Panc1 (cell line): ENCODE measurements at regions not wholly inside any gene's neighbourhood (a gene's known extent, or its start where the extent isn't known, plus 50 kb on each side); places are given as distances from the start of the nearest gene placed in this dataset.

ENCODE experiments used
- ATAC-seq: fragments of 200-7000 bp; cut with Tn5 transposase; 2 replicates; pipeline ENCODE4 v1.9.1; 2020; ENCODE audit warnings: mild to moderate bottlenecking, moderate library complexity
- BruUV-seq: library from RNA; stranded (reverse); fragments of 400-500 nt; replicated peaks from 2 replicates; lab custom pipeline; 2021; lab: Mats Ljungman, UMichigan
- CTCF ChIA-PET: fragments of 300-600 bp; sonication (Branson Sonifier 250); formaldehyde crosslinking; loops from one replicate; lab custom pipeline; 2022; ENCODE audit warnings: antibody characterized with exemption; lab: Charles Lee
- POLR2A ChIA-PET: fragments of 300-600 bp; sonication (Branson Sonifier 250); formaldehyde crosslinking; loops from one replicate; lab custom pipeline; 2022; ENCODE audit warnings: antibody characterized with exemption; lab: Charles Lee
- DNase-seq: peaks from one replicate; pipeline ENCODE4 v3.0.0-alpha.2; 2010; ENCODE audit warnings: low read depth, low spot score
- H3K27ac ChIP-seq: 2 replicates; pipeline ENCODE4 v1.5.1; 2011; ENCODE audit warnings: mild to moderate bottlenecking, low read length, inconsistent platforms
- H3K27me3 ChIP-seq: fragments of 200-500 bp; sonication (Bioruptor generic); 2 replicates; pipeline ENCODE4 v1.6.0; 2014; ENCODE audit warnings: low read length, inconsistent platforms; ENCODE audit not compliant: control insufficient read depth, insufficient read depth
- H3K36me3 ChIP-seq: fragments of 200-500 bp; sonication (Bioruptor generic); 2 replicates; pipeline ENCODE4 v1.5.1; 2014; ENCODE audit warnings: inconsistent platforms, mild to moderate bottlenecking, low read length, moderate library complexity; ENCODE audit not compliant: control insufficient read depth, insufficient read depth
- H3K4me1 ChIP-seq: 2 replicates; pipeline ENCODE4 v1.5.1; 2011; ENCODE audit warnings: inconsistent platforms, mild to moderate bottlenecking, low read length, moderate library complexity; ENCODE audit not compliant: control insufficient read depth, insufficient read depth
- H3K4me3 ChIP-seq, 2 experiments: 2 replicates each; pipeline ENCODE4 v1.5.1; 2011 to 2012; ENCODE audit warnings: low read depth in 2 of 2, low read length in 2 of 2, mild to moderate bottlenecking in 2 of 2, inconsistent platforms in 1 of 2, moderate library complexity in 1 of 2
- H3K9me3 ChIP-seq: fragments of 200-500 bp; sonication (Bioruptor generic); 2 replicates; pipeline ENCODE4 v1.5.1; 2014; ENCODE audit warnings: low read depth, mild to moderate bottlenecking, inconsistent platforms, low read length, moderate library complexity; ENCODE audit not compliant: control insufficient read depth, insufficient read depth
- POLR2AphosphoS5 ChIP-seq: IDR thresholded peaks from 2 replicates; pipeline ENCODE4 v1.6.1; 2012; ENCODE audit warnings: mild to moderate bottlenecking, low read depth, low read length, moderate library complexity
- SIN3A ChIP-seq: IDR thresholded peaks from 2 replicates; pipeline ENCODE4 v1.6.1; 2012; ENCODE audit warnings: low read depth, mild to moderate bottlenecking, low read length, moderate library complexity, borderline replicate concordance; ENCODE audit not compliant: insufficient read depth
- TCF7L2 ChIP-seq: IDR thresholded peaks from 2 replicates; pipeline ENCODE4 v1.6.1; 2011; ENCODE audit warnings: mild to moderate bottlenecking, low read depth, low read length, inconsistent platforms
- in situ Hi-C: cut with HindIII; loops from 2 replicates; pipeline ENCODE4 v1.10.0; 2016; ENCODE audit warnings: low sequenced_read_pairs, low pct_unique_long_range_greater_than_20kb
- intact Hi-C: fragments of 100-400 bp; cut with micrococcal nuclease; formaldehyde crosslinking; loops from one replicate; pipeline ENCODE4 v1.10.0; 2022; ENCODE audit not compliant: unreplicated experiment
- TF ChIP-seq, protein P1 (sequence below), 2 experiments: IDR thresholded peaks; 2 replicates each; pipeline ENCODE4 v1.6.1; 2011 to 2012; ENCODE audit warnings: low read depth in 2 of 2, control low read depth in 1 of 2, low read length in 1 of 2, mild to moderate bottlenecking in 1 of 2, moderate library complexity in 1 of 2; ENCODE audit not compliant: insufficient read depth in 1 of 2
- TF ChIP-seq, protein P2 (sequence below): fragments of 450-650 bp; IDR thresholded peaks from 2 replicates; pipeline ENCODE4 v1.5.1; 2017; ENCODE audit warnings: mild to moderate bottlenecking

DNA sequence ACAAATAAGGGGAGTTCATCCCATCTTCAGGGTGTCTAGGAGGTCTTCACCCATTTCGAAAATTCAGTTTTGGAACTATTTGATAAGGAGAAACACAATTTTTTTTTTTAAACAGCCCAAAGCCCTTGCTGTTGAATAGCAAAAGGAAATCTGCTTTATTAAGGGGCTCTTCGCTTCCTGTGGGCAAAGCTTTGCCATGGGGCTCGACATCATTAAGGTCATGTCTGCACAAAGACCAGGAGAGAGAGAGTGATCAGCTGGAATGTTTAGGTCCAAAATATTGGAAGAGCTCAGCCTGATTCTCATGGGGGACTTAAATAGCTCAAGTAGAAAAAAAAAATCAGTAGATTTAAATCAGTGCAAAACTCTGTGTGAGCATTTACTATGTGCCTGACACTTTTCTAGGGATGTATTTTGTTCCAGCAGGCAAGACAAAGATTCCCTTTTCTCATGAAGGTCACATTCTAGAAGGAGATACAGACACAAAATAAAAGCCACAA, 564.6 kb upstream of the KLF4 start:
- no peak for DNase-seq
- no peaks in the 10 kb centered on the region for H3K27me3 ChIP-seq
- intact Hi-C loops = no loop called here
- no peaks in the 10 kb centered on the region for H3K36me3 ChIP-seq
- H3K4me3 ChIP-seq = no peak overlapping the region
- BruUV-seq = no TSS peak
- ChIA-PET POLR2A (no interaction called here), CTCF (no interaction called here)
- no peaks in the 10 kb centered on the region for H3K4me1 ChIP-seq
- no peaks in the 10 kb centered on the region for H3K9me3 ChIP-seq
- TF ChIP-seq SIN3A (no peak), TCF7L2 (no peak), POLR2AphosphoS5 (no peak)
- TF ChIP-seq, protein P1, sequence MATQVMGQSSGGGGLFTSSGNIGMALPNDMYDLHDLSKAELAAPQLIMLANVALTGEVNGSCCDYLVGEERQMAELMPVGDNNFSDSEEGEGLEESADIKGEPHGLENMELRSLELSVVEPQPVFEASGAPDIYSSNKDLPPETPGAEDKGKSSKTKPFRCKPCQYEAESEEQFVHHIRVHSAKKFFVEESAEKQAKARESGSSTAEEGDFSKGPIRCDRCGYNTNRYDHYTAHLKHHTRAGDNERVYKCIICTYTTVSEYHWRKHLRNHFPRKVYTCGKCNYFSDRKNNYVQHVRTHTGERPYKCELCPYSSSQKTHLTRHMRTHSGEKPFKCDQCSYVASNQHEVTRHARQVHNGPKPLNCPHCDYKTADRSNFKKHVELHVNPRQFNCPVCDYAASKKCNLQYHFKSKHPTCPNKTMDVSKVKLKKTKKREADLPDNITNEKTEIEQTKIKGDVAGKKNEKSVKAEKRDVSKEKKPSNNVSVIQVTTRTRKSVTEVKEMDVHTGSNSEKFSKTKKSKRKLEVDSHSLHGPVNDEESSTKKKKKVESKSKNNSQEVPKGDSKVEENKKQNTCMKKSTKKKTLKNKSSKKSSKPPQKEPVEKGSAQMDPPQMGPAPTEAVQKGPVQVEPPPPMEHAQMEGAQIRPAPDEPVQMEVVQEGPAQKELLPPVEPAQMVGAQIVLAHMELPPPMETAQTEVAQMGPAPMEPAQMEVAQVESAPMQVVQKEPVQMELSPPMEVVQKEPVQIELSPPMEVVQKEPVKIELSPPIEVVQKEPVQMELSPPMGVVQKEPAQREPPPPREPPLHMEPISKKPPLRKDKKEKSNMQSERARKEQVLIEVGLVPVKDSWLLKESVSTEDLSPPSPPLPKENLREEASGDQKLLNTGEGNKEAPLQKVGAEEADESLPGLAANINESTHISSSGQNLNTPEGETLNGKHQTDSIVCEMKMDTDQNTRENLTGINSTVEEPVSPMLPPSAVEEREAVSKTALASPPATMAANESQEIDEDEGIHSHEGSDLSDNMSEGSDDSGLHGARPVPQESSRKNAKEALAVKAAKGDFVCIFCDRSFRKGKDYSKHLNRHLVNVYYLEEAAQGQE (IDR thresholded peaks at IDR 0.05; ENCODE audit: insufficient read depth in 1 of 2, low read depth in 2 of 2, low read length in 1 of 2) = no peak
- TF ChIP-seq, protein P2, sequence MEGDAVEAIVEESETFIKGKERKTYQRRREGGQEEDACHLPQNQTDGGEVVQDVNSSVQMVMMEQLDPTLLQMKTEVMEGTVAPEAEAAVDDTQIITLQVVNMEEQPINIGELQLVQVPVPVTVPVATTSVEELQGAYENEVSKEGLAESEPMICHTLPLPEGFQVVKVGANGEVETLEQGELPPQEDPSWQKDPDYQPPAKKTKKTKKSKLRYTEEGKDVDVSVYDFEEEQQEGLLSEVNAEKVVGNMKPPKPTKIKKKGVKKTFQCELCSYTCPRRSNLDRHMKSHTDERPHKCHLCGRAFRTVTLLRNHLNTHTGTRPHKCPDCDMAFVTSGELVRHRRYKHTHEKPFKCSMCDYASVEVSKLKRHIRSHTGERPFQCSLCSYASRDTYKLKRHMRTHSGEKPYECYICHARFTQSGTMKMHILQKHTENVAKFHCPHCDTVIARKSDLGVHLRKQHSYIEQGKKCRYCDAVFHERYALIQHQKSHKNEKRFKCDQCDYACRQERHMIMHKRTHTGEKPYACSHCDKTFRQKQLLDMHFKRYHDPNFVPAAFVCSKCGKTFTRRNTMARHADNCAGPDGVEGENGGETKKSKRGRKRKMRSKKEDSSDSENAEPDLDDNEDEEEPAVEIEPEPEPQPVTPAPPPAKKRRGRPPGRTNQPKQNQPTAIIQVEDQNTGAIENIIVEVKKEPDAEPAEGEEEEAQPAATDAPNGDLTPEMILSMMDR = no peak
- in situ Hi-C loops = no loop called here
- ATAC-seq = no peak
- H3K27ac ChIP-seq = no peak overlapping the region

DNA sequence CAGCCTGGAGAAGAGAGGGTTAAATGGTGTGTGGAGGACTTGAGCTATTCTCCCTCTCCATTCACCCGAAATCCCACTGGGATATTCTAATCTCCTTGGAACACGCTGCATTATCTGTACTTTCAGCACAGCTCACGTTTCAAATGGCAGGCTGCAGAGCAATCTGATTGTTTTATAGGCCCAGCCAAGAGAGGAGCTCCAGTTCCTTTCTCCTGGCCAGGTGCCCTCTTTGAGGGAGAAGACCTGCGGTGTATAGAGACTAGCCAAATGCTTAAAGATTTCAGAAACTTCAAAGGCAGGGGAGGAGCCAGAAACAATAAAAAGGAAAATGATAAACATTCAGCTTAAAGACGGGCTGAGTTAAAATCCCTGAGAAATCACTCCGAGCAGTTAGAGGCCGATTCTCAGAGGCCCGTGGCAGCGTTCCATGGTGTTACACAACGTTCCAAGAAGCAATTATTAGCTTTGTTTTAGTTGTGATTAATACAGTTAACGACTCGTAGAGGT, 564.0 kb upstream of the KLF4 start:
- in situ Hi-C loops = no loop called here
- Histone ChIP-seq H3K27ac (no peak overlapping the region), H3K9me3 (no peaks in the 10 kb centered on the region), H3K27me3 (no peaks in the 10 kb centered on the region), H3K4me3 (no peak overlapping the region), H3K36me3 (no peaks in the 10 kb centered on the region), H3K4me1 (no peaks in the 10 kb centered on the region)
- TF ChIP-seq POLR2AphosphoS5 (no peak), TCF7L2 (no peak), SIN3A (no peak)
- TF ChIP-seq, protein P2 = no peak
- TF ChIP-seq, protein P1 (IDR thresholded peaks at IDR 0.05; ENCODE audit: insufficient read depth in 1 of 2, low read depth in 2 of 2, low read length in 1 of 2) = no peak
- DNase-seq = no peak
- no TSS peak for BruUV-seq
- ChIA-PET POLR2A (no interaction called here), CTCF (no interaction called here)
- intact Hi-C loops = no loop called here
- ATAC-seq = no peak
